Stimulated activated naive CD4-positive, alpha-beta T cell treated with Interleukin-2 at 50 U/mL for 16 hours (primary cell): ENCODE measurements at regions not wholly inside any gene's neighbourhood (a gene's known extent, or its start where the extent isn't known, plus 50 kb on each side); places are given as distances from the start of the nearest gene placed in this dataset.
"Not testable (repeated sequence)": the region's sequence is repeated elsewhere in the genome, so short reads cannot be mapped to it uniquely, and the experiment has no call there.

ENCODE experiments used
- DNase-seq: peaks from one replicate; lab custom pipeline; 2025; lab: John Stamatoyannopoulos, UW

GRCh38 chr14:29982171-29982570, 54.5 kb upstream of the PRKD1 start:
- no peak for DNase-seq

GRCh38 chr14:29982993-29983392, 55.3 kb upstream of the PRKD1 start:
- no peak for DNase-seq

GRCh38 chr14:29990344-29990857, 62.8 kb upstream of the PRKD1 start:
- not testable (repeated sequence) for DNase-seq

- DNase-seq = no peak
Observed at GRCh38 chr14:29990993-29991392, 63.3 kb upstream of the PRKD1 start.

- DNase-seq = no peak
Observed at GRCh38 chr14:29993143-29993542, 65.5 kb upstream of the PRKD1 start.

GRCh38 chr14:29999013-29999539, 71.4 kb upstream of the PRKD1 start:
- no peak for DNase-seq

GRCh38 chr14:30002859-30003258, 75.2 kb upstream of the PRKD1 start:
- no peak for DNase-seq

- no peak for DNase-seq
Observed at GRCh38 chr14:30005114-30005808, 77.6 kb upstream of the PRKD1 start.

GRCh38 chr14:30006695-30007094, 79.0 kb upstream of the PRKD1 start:
- DNase-seq = no peak

GRCh38 chr14:30015489-30015888, 87.8 kb upstream of the PRKD1 start:
- no peak for DNase-seq

GRCh38 chr14:30016002-30016401, 88.4 kb upstream of the PRKD1 start:
- no peak for DNase-seq

- DNase-seq = no peak
Observed at GRCh38 chr14:30017370-30017993, 89.8 kb upstream of the PRKD1 start.

GRCh38 chr14:30020271-30020670, 92.6 kb upstream of the PRKD1 start:
- DNase-seq = no peak

- no peak for DNase-seq
Observed at GRCh38 chr14:30020687-30021086, 93.0 kb upstream of the PRKD1 start.

- not testable (repeated sequence) for DNase-seq
Observed at GRCh38 chr14:30023350-30023749, 95.7 kb upstream of the PRKD1 start.

GRCh38 chr14:30034152-30034551, 106.5 kb upstream of the PRKD1 start:
- no peak for DNase-seq

- DNase-seq = no peak
Observed at GRCh38 chr14:30035361-30035760, 107.7 kb upstream of the PRKD1 start.

GRCh38 chr14:30045720-30046119, 118.1 kb upstream of the PRKD1 start:
- no peak for DNase-seq

GRCh38 chr14:30053103-30053502, 125.5 kb upstream of the PRKD1 start:
- DNase-seq = no peak

- DNase-seq = no peak
Observed at GRCh38 chr14:30054201-30054600, 126.6 kb upstream of the PRKD1 start.

- DNase-seq = no peak
Observed at GRCh38 chr14:30058401-30058800, 130.8 kb upstream of the PRKD1 start.

GRCh38 chr14:30063746-30064145, 136.1 kb upstream of the PRKD1 start:
- DNase-seq = no peak

GRCh38 chr14:30064454-30064853, 136.8 kb upstream of the PRKD1 start:
- DNase-seq = no peak
